NCI-H524 treated with DMSO at 0.1 percent for 48 hours (cell line): ENCODE measurements at regions not wholly inside any gene's neighbourhood (a gene's known extent, or its start where the extent isn't known, plus 50 kb on each side); places are given as distances from the start of the nearest gene placed in this dataset.

Experiments
- DNase-seq: peaks from one replicate; lab custom pipeline; 2025; lab: John Stamatoyannopoulos, UW

DNA sequence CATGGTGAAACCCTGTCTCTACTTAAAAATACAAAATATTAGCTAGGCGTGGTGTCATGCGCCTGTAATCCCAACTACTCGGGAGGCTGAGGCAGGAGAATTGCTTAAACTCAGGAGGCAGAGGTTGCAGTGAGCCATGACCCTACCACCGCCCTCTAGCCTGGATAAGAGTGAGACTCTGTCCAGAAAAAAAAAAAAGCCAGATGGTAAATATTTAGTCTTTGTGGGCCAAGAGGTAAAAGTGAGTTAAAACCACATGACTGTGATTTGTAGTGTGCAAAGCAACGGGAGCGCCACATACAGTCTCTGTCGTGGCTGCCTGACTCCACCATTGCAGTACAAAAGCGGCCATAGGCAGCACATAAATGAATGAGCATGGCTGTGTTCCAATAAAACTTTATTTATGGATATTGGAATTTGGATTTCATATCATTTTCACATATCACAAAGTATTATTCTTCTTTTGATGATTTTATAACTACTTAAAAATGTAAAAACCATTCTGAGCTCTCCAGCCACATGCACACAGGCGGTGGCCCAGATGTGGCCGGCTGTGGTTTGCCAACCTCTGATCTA lies 51.8 kb upstream of the CASZ1 start:
- no peak for DNase-seq

DNA sequence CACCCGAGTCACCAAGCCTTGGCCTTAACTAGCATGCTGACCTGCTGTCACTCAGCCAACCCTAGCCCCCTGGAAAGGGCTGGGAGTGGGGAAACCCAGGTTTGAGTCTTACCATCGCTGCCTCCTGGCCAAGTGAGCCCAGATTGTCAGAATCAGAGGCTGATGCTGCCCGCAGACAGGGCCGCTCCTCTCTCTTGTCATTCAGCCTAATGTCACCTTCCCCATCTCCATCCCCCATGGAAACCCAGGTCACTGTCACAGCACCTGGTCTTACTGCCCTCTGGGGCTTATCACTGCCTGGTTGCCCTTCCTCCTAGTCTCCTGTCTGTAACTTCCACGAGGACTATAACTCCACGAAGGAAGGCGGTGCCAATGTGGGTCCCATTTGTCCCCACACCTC lies 53.6 kb upstream of the CASZ1 start:
- DNase-seq: no peak

DNA sequence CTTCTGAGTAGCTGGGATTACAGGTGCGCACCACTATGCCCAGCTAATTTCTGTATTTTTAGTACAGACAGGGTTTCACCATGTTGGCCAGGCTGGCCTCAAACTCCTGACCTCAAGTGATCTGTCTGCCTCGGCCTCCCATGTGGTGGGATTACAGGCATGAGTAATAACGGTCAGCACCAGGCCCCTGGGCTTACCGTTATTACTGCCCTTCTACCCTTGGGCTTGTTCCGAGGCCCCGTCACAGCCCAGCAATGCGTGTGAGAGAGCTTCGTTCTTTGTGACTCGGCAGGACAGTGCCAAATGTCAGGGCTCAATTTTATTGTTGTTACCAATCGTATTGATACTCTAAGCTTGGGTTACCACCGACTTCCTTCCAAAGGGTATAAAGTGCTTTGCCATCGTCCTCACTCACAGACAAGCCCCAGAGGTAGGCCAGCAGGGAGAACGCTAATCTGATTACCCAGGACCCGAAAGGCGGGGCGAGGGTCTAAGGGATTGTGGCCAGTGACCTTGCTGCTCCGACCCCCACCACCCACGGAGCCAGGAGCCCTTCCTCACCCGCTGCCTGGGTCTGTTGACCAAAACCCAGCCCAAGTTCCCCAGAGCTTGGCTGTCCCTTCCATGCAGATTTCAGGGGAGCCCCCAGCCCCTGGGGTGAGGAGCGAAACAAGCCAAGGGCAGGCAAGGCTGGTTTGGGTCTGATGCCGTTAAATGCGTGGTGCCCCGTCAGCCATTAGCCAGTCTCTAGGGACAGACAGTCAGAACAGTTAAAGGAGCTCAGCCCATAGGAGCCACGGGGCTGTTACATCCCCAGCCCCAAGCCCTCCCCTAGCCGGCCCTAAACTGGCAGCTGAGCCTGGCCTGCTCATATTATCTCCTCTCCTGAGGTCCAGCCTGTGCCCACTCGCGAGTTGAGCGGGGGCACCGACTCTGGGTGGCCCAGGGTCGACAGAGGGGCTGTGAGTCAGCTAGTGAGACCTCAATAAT lies 54.9 kb upstream of the CASZ1 start:
- DNase-seq: no peak

DNA sequence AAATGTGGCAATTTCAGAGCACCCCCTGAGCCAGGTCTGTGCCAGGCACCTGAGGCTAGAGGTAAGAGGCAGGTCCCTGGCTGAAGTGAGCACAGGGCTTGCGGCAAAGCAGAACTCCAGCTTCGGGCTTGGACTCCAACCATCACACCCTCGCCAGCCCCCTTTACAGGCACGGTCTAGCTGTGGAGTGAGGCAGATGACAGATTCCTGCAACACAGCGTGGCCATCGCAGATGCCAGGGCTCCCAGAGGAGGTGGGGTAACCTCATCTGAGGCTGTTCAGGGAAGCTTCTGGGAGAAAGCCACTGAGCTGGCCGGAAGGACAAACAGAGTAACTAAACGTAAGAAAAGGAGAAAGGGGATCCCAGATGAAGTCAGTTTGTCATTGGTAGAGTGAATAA lies 55.6 kb upstream of the CASZ1 start:
- no peak for DNase-seq

DNA sequence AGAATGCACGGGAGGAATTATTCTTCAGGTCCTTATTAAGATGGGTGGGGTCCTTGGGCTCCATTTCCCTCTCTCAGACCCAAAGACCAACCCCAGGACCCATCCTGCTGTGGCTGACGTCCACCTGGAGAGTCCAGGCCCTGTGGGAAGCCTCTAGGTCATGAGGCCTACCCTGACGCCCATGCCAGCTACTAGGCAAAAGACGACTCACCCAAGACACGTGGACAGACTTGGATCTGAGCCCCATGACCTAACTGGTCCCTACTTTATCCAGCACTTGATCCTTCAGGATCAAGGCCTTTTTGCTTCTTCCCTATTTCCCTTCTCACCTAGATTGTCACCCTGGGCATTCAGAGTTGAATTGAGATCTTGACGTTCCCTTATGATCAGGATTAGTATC lies 56.0 kb upstream of the CASZ1 start:
- no peak for DNase-seq

DNA sequence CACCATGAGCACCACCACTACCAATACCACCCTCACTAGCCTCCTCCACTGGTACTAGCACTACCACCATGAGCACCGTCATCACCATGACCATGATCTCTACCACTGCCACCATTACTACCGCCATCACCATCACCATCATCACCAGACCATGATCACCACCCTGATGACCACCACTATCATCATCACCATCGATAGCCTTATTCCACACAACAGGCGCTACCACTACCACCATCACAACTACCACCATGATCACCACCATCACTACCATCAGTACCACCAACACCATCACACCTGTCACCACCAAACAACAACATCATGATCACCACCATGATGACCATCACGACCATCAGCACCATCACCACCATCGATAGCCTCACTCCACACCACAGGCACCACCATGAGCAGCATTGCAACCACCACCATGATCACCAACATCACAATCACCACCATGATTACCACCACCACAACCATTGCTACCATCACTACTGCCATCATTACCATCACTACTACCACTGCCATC lies 56.6 kb upstream of the CASZ1 start:
- DNase-seq: no peak

DNA sequence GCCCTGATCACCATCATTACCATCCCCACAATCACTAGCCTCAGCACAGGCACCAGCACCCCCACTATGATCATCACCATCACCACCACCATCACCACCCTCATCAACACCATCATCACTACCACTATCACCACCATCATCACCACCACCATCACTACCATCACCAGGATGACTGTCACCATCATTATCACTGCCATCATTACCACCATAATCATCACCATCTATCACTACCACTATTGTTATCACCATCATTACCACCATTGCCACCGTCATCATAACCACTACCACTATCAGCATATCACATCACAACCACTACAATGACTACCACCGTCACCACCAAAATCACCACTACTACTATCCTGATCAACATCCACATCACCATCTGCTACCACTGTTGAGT lies 57.3 kb upstream of the CASZ1 start:
- DNase-seq: no peak

DNA sequence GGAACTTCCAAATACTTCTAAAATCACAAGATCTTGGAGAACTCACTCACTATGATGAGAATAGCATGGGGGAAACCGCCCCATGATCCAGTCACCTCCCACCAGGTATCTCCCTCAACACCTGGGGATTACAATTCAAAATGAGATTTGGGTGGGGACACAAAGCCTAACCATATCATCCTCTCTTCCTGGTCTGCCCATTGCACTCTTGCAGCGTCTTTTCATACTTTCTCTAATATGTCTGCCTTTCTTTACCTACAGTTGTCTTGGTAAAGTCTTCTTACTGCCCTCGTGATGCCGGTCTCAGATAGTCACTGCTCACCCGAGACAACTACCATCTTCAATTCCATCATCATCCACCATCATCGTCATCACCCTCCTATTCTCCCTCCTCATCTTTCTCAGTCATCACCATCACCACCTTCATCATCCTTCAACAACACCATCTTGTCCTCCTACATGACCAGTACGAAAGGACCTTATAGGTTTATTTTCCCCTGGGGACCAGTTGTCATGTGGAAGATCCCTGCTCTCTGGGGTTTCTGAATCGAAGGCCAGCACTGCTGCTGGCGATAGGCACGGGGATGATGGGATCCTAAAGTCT lies 58.5 kb upstream of the CASZ1 start:
- no peak for DNase-seq

DNA sequence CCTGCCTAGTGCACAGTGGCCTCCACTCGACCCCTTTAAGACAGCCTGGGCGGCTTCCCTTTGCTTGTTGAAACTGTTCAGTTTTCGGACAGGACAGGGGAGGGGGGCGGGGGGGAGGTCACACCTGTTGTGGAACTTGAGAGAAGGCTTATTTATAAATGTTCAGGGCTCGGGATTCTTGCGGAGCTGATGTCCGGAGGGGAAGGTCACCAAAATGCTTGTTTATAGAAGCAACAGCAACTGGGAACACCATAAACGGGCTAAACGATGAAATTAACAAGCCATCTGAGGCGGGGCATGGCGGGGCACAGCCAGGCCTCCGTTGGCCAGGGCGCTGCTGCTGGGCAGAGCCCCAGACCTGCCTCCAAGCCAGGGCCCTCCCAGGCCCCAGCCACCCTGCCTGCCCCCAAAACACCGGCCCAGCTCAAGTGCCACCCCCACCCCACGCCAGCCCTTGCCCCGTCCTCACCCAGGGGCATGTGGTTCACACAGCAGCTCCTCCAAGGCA lies 59.8 kb upstream of the CASZ1 start:
- no peak for DNase-seq

DNA sequence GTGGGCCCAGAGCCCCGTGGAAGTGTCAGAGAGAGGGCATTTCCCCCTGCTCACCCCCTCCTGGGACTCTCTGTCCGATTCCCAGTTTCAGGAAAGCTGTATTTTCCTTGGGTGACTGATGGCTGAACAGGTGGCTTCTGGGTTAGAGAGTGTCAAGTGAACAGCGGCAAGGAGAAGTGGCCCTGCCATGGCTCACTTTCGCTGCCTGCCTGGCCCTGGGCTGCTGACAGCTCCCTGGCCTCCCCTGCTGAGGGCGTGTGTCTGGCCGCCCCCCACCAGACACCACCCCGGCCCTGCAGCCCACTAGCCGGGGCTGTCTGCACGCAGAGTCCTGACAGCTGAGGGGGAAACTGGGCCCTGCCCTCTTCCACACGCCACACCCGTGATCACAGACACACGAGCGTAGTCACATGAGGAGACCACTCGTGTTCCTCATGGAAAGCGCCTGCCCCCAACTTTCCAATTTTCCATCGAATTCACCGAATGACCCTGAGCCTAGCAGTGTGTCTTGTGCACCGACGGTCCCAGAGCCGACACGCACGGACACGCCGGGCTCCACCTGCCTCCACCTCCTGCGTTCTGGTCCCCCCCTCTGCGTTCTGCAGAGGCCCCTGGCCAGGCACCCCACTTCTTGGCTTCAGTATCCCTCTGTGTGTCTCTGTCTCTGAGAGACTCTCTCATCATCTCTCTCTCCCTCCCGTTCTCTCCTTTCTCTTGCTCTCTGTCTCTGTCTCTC lies 60.6 kb upstream of the CASZ1 start:
- DNase-seq: no peak

DNA sequence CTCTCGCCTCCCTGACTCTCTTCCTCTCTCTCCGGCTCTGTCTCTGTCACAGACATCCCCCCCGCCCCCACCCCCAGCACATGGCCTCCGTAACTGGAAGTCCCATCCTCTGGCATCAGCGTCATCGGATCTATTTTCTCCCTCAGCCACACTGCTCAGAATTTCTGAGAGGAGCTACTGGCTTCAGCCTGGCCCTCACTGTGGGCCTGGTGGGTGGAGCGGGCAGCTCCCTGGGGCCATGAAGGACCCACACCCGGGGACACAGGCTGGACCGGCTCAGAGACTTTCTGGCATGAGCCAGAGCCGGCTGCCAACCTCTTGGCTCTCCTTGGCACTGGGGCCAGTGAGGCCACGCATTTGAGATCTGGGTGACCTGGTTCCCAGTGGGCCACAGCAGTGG lies 61.2 kb upstream of the CASZ1 start:
- no peak for DNase-seq

DNA sequence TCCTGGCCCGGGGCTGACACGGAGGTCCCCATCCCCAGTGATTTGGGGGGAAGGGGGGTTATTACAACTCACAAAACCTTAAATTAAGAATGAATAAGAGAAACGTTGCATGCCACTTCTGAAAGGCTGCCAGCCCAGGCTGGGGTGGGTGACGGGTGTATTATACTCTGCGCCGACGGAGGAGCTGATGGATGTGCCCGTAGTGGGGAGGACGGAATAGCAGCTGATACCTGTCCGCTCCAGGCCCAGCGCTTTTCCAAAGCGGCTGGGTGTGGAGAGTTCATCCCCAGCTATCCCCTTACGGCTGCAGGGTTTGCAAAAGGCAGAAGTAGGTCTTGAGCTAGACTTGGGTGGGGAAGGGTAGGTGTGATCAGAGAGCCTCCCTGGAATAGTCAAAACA lies 63.8 kb upstream of the CASZ1 start:
- no peak for DNase-seq

DNA sequence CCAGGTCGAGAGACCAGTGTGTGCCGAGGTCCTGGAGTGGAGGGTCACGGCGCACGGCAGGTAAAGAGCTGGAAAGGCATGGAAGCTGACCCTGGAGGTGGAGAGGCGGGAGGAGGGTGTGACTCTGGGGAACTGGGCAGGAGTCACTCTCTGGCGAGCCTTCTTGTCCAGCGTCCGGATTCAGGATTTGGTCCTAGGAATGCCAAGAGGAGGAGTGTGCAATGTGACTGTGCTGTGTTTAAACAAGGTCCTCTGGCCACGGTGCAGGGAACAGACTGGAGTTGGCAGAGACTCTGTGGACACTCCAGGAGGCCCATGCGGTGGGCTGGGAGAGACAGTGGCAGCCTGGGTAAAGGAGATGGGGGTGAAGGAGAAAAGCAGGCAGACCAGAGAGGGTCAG lies 64.2 kb upstream of the CASZ1 start:
- DNase-seq: no peak

DNA sequence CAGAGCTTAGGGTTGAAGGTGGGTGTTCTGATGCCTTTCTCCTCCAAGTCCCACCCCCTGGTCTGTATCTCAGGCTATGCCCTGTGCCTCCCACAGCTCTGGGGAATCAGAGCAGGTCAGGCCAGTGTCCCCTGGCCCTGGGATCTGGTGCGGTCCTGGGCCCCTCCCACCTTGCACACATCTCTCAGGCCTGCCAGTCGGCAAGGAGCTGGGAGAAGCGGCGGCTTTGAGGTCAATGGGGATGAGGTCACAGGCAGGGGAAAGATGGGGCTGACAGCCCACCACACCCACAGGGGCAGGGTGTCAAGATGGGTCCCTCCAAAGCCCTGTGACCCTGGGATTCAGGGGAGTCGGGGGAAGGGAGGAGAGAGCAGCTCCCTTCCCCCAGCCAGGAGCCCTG lies 65.4 kb upstream of the CASZ1 start:
- DNase-seq: no peak

DNA sequence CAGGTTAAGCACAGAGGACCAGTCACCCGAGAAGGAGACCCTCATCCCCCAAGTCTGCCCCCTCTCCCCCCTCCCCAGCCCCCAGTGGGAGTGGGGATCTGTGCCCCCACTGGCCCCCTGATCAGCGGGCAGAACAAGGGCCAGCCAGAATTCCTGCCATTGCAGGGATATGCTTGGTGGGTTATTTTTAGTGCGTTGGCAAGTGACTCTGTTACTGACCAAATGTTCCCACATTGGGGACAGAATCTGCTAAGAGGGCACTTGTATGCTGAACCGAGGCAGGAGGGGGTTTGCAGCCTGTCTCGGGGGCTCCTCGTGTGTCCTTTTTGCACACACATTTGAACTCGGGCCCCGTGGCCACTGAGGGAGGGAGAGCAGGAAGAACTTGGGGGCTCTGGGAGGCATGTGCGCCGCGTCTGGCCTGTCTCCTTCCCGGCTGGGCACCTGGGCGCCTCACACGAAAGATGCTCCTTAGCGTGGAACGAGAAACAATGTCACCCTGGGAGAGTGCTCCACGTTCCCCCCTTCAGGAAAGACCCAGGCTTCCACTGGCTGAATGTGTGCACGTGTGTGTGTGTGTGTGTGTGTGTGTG lies 66.4 kb upstream of the CASZ1 start:
- no peak for DNase-seq

DNA sequence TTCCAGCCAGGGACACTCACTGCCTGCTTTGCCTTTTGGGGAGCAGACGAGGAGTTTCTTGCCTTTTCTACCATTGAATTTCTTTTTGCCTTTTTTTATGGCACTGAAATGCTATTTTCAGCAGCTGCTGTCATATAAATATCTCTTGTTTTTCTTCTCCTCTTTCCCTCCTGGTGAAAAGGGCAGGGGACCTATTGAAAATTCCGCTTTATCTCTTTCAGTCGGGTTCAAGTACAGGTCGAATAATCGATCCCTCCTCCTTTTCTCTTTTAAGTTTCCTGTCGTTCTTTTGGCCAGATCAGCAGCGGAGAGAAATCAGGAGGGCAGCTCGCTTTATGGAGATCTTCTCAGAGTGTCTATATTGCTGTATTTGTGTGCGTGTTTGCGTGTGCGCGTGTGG lies 67.4 kb upstream of the CASZ1 start:
- no peak for DNase-seq

DNA sequence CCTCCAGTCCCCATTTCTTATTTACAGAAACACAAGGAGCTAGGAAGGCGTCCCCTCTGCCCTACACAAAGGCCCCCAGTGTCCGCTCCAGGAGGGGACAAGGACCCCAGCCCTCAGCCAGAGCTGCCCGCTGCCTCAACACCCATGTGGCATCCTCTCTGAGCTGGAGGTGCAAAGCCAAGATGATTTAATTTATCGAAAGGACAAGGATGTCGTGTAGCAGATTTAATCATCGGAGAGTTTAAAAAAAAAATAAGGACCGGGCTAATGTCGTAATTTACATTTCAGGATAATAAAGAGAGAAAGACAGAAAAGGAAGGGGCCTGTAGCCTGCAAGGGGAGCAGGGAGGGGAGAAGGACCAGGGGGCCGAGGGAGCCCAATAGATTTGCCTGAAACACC lies 68.3 kb upstream of the CASZ1 start:
- DNase-seq: no peak

DNA sequence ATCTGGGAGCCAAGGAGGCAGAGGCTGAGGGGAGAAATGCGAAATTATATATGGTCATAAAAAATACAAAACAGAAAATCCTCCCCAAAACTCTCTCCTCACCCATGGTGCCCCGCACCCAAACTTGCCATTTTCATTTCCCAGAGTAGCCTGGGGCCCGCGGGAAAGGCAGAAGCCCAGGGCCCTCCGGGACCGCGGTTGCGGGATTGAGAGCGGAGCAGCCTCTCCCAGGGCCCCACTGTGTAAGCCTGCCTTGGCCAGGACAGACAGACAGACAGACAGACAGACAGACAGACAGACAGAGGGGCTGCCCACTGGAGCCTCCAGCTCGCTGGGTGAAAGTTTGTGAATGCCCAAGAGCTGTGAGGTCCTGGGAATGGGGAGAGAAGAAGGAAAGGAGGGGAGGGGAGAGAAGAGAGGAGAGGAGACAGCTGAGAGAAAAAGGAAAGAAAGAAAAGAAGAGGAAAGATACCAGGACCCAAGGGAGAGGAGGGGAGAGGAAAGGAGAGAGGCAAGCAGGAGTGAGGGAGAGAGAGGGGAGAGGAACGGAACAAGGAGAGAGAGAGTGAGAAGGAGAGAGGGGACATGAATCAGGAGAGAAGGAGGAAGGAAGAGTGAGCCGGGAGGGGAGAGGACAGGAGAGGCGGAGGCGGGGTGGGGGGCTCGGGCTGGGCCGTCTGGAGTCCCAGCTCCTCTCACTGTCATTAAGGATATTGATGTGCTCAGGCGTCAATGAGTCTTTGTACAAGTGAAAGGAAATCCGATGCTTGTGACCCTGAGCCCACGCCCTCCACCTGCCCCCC lies 69.3 kb upstream of the CASZ1 start:
- no peak for DNase-seq

DNA sequence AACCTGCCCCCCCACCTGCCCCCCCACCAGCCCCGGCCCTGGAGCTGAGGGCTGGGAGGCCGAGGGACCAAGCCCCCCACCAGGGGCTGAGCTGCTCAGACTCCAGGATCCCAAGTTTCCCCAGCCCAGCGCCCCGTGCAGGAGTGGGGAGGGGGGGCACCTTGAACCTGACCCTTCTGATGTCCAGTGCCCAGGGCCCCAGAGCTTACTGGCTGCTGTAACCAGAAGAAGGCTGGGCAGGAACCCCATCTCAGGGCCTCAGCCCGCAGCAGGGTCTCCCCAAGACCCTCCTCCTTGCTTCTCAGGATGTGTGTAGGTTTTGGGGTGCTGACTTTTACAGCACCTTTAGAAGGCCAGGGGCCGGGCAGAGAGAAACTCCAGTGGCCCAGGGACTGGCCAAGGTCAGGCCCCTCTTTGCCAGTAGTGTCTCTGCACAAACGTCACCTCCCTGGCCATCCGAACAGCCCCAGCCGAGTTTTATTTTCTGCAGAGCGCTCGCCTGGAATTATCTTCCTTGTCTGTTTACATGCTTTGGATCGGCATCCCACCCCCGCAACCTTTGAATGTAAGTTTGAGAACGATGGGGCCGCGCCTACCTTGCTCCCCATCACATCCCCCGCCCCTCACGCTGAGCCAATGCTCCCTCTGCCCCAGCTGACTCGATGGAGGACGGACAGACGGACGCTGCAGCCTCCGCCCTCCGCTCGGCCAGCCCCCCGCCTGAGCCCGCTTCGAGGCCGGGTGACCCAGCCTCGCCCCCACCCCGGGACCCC lies 70.1 kb upstream of the CASZ1 start:
- no peak for DNase-seq

DNA sequence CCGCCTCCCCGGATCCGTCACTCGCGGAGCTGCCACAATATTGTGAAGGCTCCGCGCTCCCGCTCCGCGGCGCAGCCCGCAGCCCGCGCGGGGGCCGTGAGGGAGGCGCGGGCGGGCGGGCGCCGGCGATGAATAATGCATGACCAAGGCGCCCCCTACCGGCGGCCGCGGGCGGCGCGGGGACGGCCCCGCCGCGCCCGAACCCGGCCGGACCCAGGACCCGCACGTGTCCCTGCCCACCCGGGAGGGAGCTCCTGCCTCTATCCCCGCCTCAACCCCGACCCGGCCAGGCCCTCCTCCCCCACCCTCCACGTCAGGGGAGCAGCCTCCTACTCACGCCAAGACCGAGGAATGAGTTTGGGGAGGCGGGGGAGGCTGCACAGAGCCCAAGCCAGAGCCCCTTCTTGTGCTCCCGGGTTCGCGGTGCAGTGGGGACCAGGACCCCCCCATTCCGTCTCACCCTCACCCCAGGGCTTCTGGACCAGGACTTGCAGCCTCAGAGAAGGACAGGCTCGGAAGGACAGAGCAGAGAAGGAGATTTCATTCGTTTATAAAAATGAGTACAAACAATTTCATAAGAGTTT lies 70.8 kb upstream of the CASZ1 start:
- no peak for DNase-seq
